ENCODE measurements at regions not wholly inside any gene's neighbourhood (a gene's known extent, or its start where the extent isn't known, plus 50 kb on each side); places are given as distances from the start of the nearest gene placed in this dataset.

DNA sequence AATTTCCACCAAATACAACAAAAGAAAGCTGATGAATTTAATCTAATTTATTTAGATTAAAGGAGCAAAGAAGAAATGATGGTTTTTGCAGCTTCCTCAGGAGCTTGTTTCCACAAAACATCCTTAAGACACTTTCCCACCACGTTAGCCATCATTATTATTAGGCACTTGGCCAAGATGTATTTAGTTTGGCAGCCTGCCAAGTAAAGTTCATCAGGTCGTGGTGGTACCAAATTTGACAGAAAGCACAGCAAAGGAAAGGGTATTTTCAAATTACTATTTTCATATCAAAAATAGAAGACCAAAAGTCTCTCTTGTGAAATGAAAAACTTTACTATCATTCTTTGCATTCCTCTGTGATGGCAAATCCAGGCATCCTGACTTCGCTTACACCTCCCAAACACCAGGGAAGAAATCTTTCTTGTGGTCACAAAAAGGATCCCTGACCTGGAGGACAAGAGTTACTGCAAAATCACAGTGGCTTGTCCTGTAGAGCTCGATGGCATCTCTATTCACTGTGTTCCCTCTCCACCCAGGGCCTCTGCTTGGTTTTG, 123.1 kb upstream of the INHBA start:
- H3K4me3 ChIP-seq (ENCODE audit: low read depth, low read length), result no peak overlapping the region
- TF ChIP-seq, protein P1, sequence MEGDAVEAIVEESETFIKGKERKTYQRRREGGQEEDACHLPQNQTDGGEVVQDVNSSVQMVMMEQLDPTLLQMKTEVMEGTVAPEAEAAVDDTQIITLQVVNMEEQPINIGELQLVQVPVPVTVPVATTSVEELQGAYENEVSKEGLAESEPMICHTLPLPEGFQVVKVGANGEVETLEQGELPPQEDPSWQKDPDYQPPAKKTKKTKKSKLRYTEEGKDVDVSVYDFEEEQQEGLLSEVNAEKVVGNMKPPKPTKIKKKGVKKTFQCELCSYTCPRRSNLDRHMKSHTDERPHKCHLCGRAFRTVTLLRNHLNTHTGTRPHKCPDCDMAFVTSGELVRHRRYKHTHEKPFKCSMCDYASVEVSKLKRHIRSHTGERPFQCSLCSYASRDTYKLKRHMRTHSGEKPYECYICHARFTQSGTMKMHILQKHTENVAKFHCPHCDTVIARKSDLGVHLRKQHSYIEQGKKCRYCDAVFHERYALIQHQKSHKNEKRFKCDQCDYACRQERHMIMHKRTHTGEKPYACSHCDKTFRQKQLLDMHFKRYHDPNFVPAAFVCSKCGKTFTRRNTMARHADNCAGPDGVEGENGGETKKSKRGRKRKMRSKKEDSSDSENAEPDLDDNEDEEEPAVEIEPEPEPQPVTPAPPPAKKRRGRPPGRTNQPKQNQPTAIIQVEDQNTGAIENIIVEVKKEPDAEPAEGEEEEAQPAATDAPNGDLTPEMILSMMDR (conservative IDR thresholded peaks at IDR 0.05; ENCODE audit: low read depth, low read length), result no peak
- peak; percentile 35 for DNase-seq (ENCODE audit: low read depth)

DNA sequence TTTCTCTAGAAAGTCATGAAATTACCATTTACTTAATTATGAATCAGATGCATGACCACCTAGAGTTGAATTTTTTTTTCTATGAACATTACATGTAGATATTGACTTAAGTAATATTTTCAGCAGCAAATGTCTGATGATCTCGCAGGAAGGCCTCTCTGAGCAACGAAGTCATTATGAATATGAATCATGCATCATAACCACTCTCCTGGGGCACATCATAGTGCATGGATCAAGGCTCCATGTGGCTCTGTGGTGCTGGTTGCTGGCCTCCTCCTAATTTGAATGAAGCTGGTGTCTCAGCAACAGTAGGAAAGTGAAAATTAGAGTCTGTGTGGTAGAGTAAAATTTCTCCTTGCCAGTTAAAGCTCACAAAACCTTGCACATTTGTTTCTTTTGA, 121.4 kb upstream of the INHBA start:
- peak; percentile 45 for DNase-seq (ENCODE audit: low read depth)
- no peak overlapping the region for H3K4me3 ChIP-seq (ENCODE audit: low read depth, low read length)
- TF ChIP-seq, protein P1 (conservative IDR thresholded peaks at IDR 0.05; ENCODE audit: low read depth, low read length), result no peak

DNA sequence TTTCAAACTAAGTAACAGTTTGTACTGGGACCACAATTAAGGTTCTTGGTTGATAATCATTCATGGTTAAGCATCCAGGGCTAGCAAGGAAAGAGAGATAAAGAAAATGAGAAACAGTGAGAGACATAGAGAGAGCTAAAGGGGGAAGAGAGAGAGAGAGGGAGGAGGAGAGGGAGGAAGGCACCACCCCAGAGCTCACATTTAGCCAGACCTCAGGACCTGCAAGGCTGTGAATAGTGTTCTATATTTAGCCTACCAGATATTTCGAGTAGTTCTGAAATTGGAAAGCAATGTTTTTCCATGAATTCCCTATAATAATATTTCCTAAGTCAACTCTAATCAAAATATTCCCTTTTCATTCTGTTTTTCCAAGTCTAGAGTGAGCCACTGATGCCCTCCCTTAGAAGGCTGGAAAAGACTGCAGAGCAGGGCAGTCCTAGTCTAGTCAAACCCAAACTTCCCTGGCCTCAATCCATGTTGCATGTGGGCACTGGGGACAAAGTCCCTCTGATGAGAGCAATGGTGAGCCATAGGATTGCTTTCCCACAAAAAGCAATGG, 119.4 kb upstream of the INHBA start:
- TF ChIP-seq, protein P1 (conservative IDR thresholded peaks at IDR 0.05; ENCODE audit: low read depth, low read length), result no peak
- no peak for DNase-seq (ENCODE audit: low read depth)
- H3K4me3 ChIP-seq (ENCODE audit: low read depth, low read length), result no peak overlapping the region

- DNase-seq (ENCODE audit: low read depth), result no peak
- TF ChIP-seq, protein P1 (conservative IDR thresholded peaks at IDR 0.05; ENCODE audit: low read depth, low read length), result no peak
- no peak overlapping the region for H3K4me3 ChIP-seq (ENCODE audit: low read depth, low read length)
Observed at GRCh38 chr7:41821521-41822213, 118.8 kb upstream of the INHBA start.

DNA sequence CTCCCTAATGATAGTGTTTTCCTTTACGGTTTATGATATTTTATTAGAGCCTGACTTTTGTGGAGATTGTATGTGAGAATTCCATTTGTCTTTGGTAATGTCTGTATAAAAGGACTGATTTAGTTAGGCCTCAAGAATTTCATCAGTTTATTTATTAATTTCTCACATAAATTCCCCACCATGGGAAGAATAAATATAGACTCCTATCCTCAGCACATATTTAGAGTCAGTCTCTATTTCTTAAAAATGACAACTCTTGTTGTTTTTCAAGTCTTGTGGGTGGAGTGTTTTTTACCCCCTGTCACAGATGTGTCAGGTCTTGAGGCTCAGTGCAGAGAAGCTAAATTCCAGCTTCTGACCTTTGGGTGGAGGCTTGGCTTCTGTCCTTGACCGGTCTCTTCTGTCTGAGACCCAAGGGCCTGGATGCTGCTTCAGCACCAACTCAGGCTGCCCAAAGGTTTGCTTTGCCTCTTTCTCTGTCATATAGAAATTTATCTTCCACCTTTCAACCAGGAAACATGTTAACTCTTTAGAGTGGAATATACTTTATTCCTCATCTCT, 117.3 kb upstream of the INHBA start:
- no peak for DNase-seq (ENCODE audit: low read depth)
- H3K4me3 ChIP-seq (ENCODE audit: low read depth, low read length), result no peak overlapping the region
- TF ChIP-seq, protein P1 (conservative IDR thresholded peaks at IDR 0.05; ENCODE audit: low read depth, low read length), result no peak

DNA sequence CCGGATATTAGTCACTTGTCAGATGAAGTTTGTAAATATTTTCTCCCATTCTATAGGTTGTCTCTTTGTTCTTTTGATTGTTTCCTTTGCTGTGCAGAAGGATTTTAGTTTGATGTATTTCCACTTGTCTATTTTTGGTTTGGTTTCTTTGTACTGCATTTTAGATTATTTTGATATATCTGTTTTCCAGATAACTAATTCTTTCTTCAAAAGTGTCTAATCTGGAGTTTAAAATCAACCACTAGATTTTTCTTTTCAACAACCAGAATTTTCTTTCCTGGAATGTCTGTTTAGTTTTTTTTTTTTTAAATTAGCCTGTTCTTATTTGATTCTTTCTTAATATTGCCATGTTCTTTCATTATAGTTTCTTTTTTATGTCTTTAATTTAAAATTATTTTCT, 116.8 kb upstream of the INHBA start:
- no peak for DNase-seq (ENCODE audit: low read depth)
- H3K4me3 ChIP-seq (ENCODE audit: low read depth, low read length), result no peak overlapping the region
- TF ChIP-seq, protein P1 (conservative IDR thresholded peaks at IDR 0.05; ENCODE audit: low read depth, low read length), result no peak
